ENCODE measurements at regions not wholly inside any gene's neighbourhood (a gene's known extent, or its start where the extent isn't known, plus 50 kb on each side); places are given as distances from the start of the nearest gene placed in this dataset.

DNA sequence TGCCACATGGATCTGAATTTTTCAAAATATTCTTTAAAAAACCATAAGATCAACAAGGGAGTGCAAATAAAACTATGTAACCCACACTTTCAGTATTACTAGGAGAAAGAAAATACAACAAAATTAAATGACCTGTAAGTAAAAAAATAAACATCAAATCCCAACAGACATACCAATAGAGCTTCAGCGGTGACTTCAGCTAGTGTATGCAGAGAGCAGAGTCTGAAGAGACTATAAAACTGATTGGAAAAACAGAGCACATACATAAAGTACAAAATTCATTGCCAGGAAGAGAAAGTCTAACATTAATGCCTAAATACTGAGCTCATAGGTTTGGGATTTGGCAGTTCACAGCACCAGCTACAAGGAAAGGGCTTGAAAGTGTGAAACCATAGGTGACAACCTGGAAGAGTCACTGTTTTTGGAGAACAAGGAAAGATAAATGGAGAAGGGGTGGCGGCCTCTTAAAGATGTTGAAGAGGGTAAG is 291.1 kb downstream of the LMO7 start:
- H3K4me1 ChIP-seq: no peaks in the 10 kb centered on the region
- no peaks in the 10 kb centered on the region for H3K36me3 ChIP-seq
- 93 to 95% methylated on average over 2 of the region's 2 CpGs for WGBS, 2 donors
- DNase-seq: no peak
- ATAC-seq (ENCODE audit: low FRiP score in 2 of 2): no peak
- H3K27me3 ChIP-seq: no peaks in the 10 kb centered on the region
- TF ChIP-seq POLR2A (IDR thresholded peaks at IDR 0.05) (no peak), POLR2AphosphoS5 (IDR thresholded peaks at IDR 0.05) (no peak), EP300 (IDR thresholded peaks at IDR 0.05) (no peak)
- TF ChIP-seq, protein P1, sequence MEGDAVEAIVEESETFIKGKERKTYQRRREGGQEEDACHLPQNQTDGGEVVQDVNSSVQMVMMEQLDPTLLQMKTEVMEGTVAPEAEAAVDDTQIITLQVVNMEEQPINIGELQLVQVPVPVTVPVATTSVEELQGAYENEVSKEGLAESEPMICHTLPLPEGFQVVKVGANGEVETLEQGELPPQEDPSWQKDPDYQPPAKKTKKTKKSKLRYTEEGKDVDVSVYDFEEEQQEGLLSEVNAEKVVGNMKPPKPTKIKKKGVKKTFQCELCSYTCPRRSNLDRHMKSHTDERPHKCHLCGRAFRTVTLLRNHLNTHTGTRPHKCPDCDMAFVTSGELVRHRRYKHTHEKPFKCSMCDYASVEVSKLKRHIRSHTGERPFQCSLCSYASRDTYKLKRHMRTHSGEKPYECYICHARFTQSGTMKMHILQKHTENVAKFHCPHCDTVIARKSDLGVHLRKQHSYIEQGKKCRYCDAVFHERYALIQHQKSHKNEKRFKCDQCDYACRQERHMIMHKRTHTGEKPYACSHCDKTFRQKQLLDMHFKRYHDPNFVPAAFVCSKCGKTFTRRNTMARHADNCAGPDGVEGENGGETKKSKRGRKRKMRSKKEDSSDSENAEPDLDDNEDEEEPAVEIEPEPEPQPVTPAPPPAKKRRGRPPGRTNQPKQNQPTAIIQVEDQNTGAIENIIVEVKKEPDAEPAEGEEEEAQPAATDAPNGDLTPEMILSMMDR (IDR thresholded peaks at IDR 0.05): no peak
- H3K4me3 ChIP-seq: no peak overlapping the region
- no peak overlapping the region for H3K27ac ChIP-seq
- no peaks in the 10 kb centered on the region for H3K9me3 ChIP-seq

DNA sequence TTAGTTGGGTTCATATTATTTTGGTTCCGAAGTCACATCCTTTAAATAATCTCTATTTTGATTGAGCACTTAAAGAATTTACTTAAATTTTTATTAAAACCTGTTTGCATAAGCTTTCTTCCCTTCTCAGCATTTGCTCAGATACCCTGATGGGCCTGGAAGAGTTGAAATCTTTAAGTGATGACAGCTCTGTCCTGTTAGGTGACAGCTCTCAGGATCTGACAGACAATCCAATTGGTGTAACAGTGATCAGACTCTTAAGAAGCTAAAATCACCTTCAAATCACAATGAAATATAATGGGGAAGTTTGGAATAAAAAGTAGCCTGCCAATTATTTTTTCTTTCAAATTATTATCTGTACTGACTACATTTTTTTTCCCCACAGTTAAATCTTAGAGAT is 284.4 kb downstream of the LMO7 start:
- H3K4me3 ChIP-seq: no peak overlapping the region
- DNase-seq (no peak), ATAC-seq (ENCODE audit: low FRiP score in 2 of 2) (no peak)
- no peaks in the 10 kb centered on the region for H3K9me3 ChIP-seq
- H3K27ac ChIP-seq: no peak overlapping the region
- TF ChIP-seq POLR2A (IDR thresholded peaks at IDR 0.05) (no peak), EP300 (IDR thresholded peaks at IDR 0.05) (no peak), POLR2AphosphoS5 (IDR thresholded peaks at IDR 0.05) (no peak)
- TF ChIP-seq, protein P1 (IDR thresholded peaks at IDR 0.05): no peak
- H3K4me1 ChIP-seq: no peaks in the 10 kb centered on the region
- WGBS, 2 donors: 96 to 97% methylated on average over 1 of the region's 1 CpG
- H3K36me3 ChIP-seq: no peaks in the 10 kb centered on the region
- no peaks in the 10 kb centered on the region for H3K27me3 ChIP-seq

GRCh38 chr13:75919660-75920199 is 283.6 kb downstream of the LMO7 start:
- Histone ChIP-seq H3K9me3 (no peaks in the 10 kb centered on the region), H3K27me3 (no peaks in the 10 kb centered on the region), H3K36me3 (no peaks in the 10 kb centered on the region), H3K4me3 (no peak overlapping the region), H3K27ac (no peak overlapping the region), H3K4me1 (no peaks in the 10 kb centered on the region)
- 89 to 93% methylated on average over 2 of the region's 2 CpGs for WGBS, 2 donors
- TF ChIP-seq, protein P1 (IDR thresholded peaks at IDR 0.05): no peak
- TF ChIP-seq EP300 (IDR thresholded peaks at IDR 0.05): no peak
- TF ChIP-seq POLR2A (IDR thresholded peaks at IDR 0.05): no peak
- no peak for TF ChIP-seq POLR2AphosphoS5 (IDR thresholded peaks at IDR 0.05)
- ATAC-seq (ENCODE audit: low FRiP score in 2 of 2) (no peak), DNase-seq (no peak)

- TF ChIP-seq POLR2A (IDR thresholded peaks at IDR 0.05) (no peak), POLR2AphosphoS5 (IDR thresholded peaks at IDR 0.05) (no peak), EP300 (IDR thresholded peaks at IDR 0.05) (no peak)
- TF ChIP-seq, protein P1 (IDR thresholded peaks at IDR 0.05): no peak
- no peaks in the 10 kb centered on the region for H3K27me3 ChIP-seq
- H3K27ac ChIP-seq: no peak overlapping the region
- DNase-seq (no peak), ATAC-seq (ENCODE audit: low FRiP score in 2 of 2) (no peak)
- no peaks in the 10 kb centered on the region for H3K4me1 ChIP-seq
- no peaks in the 10 kb centered on the region for H3K36me3 ChIP-seq
- no peaks in the 10 kb centered on the region for H3K9me3 ChIP-seq
- no peak overlapping the region for H3K4me3 ChIP-seq
Measured at GRCh38 chr13:75915066-75915465, 278.9 kb downstream of the LMO7 start.

DNA sequence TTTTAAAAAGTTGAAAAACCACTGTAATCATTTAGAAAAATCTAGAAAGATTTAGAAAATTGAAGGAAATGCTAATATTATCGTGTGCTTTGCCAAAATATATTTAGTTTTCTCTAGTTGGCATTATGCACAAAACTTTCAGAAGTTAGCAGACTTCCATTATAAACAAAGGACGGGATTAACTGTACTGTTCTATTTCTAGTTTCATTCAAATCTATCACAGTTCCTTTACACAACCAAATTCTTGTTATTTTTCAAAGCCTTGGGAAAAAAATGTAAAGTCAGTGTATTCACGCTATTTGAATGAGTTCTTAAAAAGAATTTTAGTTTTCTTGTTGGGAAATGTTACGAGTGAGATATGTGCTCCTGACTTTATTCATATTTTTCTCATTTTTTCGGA is 277.8 kb downstream of the LMO7 start:
- TF ChIP-seq EP300 (IDR thresholded peaks at IDR 0.05): no peak
- TF ChIP-seq POLR2A (IDR thresholded peaks at IDR 0.05): no peak
- no peak for TF ChIP-seq POLR2AphosphoS5 (IDR thresholded peaks at IDR 0.05)
- Histone ChIP-seq H3K9me3 (no peaks in the 10 kb centered on the region), H3K27me3 (no peaks in the 10 kb centered on the region), H3K36me3 (no peaks in the 10 kb centered on the region), H3K4me1 (no peaks in the 10 kb centered on the region), H3K4me3 (no peak overlapping the region), H3K27ac (no peak overlapping the region)
- WGBS, 2 donors: 72 to 78% methylated on average over 5 of the region's 5 CpGs
- ATAC-seq (ENCODE audit: low FRiP score in 2 of 2): no peak
- no peak for DNase-seq

Data from upper lobe of left lung (tissue), 6 donors.